Islet precursor cell (in vitro differentiated cells): ENCODE measurements at regions not wholly inside any gene's neighbourhood (a gene's known extent, or its start where the extent isn't known, plus 50 kb on each side); places are given as distances from the start of the nearest gene placed in this dataset.

ENCODE experiments used
- DNase-seq: peaks from one replicate; pipeline ENCODE4 v3.0.0-alpha.2; 2018

- DNase-seq, result peak; percentile 34
These were observed 140.7 kb downstream of the PFKFB3 start for GRCh38 chr10:6343305-6344010.

DNA sequence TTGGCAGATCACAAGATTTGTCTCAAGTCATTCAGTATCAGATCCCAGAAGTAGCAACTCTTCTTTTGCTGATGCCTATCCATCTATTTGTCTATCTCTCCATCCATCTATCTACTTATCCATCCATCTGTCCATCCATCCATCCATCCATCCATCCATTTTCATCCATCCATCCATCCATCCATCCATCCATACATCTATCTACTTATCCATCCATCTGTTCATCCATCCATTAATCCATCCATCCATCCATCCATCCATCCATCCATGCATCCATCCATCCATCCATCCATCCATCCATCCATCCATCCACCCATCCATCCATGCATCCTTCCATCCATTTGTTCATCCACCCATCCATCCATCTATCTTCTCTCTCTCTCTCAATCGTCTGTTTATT is 142.7 kb downstream of the PFKFB3 start:
- no peak for DNase-seq

GRCh38 chr10:6346631-6347030 is 143.9 kb downstream of the PFKFB3 start:
- peak; percentile 7 for DNase-seq

DNA sequence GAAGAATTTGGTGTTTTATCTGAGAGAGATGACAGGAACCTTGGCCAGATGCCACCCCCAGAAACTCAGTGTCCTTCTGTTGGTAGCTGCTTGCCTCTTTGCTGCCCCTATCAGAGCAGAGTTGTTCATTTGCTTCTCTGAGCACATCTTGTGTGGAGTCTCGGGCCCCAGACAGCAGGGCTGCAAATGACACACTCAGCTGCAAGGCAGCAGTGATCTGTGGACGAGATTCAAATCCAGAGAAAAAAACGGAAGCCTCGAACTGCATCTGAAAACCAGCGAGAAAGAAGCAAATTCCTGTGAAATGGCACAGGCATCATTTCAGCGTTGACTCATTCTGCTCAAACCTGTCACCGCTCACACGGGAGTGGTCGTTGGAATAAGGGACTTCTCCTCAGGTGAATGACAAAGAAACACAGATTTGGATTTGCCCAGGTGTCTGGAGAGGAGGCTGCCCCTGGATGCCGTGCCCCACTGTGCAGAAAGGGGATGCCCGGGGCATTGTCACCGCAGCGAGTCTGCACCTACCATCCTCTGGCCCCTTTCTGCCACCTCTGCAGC is 144.7 kb downstream of the PFKFB3 start:
- peak; percentile 64 for DNase-seq

DNA sequence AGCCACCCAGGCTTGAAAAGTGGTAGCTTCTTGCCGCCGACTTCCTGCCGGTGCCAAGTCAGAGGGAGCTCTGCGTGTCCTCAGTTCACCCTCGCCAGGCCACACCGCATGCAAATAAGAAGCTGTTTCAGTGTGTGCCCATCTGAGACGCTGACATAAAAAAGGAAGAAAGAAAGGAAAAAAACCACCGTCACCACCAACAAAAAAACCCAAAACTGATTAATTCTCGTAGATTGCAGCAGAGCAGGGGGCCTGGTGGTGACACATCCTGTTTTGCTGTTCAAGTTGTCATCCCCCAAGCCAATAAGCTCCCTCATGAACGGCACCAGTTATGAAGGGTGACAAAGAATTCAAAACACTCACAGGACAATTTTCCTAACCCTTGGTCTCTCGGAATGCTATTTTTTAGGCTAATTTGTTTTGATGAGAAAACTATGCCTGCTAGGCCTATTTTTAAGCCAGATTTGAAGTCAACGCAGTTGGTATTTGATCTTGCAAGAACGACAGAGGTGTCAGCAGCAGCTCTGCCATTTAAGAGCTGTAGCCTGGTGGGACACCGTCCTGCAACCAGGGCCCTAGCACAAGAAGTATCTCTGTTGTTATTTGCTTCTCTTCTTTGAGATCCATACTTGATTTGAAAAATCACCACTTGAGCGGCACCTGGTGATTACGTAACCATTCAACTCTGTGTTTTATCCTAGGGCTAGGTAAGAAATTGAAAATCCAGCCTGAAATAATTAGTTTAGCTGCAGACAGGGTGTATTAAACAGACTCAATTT is 145.6 kb downstream of the PFKFB3 start:
- DNase-seq, result peak; percentile 37

DNA sequence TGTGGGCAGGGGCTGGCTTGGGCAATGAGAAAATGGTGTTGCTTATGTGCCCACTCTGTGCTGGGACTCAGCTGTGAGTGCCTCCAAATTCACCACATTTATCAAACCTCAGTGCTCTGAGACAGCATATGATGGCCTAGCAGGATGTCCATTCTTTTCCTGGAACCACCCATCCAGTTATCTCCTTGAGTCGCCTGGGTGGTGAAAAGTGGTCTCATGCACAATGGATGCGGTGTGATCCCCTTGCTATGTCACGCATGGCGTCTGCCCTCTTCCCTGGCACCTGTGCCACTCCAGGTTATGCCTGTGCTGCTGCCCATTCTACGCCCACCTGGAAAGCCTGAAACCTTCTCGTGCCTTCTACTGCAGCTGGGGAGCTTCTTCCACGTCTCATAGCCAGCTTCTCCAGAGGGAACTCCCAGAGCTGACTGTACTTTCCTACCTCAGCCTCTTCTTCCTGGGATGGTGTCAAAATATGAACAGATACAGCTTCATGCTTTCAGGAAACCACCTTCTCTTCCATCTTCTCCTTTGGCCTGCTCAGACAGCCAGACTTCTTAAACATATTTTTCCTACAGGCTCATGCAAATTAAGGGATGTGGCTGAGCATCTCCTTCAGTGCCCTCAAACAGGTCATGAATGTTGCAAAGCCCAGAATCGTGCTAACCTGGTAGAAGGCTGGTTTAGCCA is 147.3 kb downstream of the PFKFB3 start:
- peak; percentile 30 for DNase-seq

GRCh38 chr10:6350609-6351008 is 147.9 kb downstream of the PFKFB3 start:
- peak; percentile 14 for DNase-seq

DNA sequence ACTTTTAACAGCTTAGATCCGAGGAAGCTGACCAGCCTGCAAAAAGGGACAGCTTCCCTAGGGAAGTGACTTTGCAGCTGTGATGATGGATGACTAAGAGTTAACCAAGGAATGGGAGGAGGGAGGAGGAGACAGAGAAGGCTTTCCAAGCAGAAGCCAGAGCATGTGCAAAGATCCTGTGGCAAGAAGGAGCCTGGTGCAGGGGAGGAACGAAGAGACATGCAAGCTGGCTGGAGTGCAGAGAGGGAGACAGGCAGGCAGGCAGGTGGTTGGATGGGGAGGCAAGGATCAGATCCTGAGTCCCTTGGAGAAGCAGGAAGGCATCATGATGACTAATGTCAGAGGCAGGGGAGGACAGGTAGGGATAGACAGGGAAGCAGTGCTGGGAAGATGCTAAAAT is 148.8 kb downstream of the PFKFB3 start:
- peak; percentile 51 for DNase-seq

DNA sequence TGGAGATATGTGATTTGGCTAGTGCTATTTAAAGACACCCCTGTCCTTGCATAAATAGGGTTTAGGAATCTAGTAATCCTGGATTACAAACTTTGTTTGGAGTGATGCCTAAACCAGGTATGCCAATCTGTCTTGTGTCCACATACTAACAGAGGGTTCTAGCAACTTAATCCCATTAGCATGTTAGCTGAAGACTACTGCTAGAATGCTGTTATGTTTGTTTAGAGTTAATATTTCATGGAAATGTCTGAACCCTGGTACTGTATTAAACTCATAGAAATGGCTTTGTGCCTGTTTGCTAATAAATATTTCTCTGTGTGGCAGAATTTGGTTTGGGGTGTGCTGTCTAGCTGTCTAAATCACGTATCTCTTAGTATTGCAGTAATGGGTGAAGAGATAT is 150.8 kb downstream of the PFKFB3 start:
- no peak for DNase-seq

DNA sequence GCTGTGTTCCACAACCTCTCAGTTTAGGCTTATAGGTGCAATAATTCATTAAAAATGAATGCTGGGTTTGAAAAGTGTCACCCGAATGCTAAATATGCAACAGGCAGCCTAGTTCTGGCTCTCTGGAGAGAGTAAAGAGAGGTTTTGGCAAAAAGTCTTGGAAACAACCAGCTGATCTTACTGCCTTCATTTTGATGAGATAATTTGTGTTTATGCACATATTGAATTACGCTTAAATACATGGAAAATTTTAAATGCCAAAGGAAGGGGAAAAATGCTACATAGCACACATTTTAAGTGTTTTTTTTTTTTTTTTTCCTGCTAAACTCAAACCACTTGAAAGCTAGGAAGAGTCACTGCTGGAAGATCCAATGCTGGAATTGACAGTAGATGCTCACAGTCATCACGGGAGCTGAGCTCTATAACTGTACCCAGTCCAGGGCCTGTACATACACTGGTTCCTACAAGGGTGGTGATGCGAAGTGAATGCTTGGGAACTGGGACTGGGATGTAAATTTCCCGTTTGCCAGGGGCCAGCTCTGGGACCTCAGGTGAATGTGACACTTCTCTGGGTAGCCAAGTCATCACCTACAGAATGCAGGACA is 151.5 kb downstream of the PFKFB3 start:
- peak; percentile 12 for DNase-seq

DNA sequence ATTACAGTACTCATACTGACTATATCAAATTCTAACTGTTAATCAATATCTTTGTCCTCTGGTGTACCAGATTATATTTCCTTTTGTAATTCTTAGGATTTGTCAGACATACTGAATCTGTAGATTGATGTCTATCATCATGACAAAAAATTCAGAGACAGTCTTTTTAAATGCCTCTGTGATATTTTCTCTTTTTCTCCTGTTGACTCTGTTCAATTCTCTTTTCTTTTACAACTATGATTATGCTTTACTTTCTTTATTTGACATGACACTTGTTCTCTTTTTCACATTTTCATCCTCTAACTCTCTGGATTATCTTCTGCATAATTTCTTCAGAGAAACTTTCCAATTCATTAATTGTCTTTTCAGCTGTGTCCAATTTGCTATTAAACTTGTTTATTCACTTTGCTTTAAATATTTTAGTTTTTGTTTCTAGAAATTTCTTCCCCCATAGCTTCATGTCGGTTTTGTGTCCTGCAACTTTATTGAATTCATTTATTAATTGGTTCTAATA is 153.6 kb downstream of the PFKFB3 start:
- DNase-seq, result no peak

DNA sequence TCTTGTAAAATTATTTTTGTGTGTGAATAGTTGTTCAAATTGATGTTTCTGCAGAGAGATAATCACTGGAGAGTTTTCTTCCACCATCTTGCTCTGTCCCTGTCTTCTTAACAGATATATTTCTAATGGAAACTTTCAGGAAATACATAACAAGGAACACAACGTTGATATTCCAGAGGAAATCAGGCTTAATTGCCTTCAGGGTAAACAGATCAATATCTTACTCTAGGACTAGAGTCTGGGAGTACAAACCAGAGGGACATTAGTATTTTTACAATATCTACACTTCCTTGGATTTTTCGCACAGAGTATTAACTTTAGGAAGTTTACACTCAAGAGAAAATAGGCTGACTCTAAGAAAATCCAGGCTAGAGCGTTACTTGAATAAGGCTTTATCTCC is 159.1 kb downstream of the PFKFB3 start:
- DNase-seq, result no peak

GRCh38 chr10:6362879-6363278 is 160.1 kb downstream of the PFKFB3 start:
- DNase-seq, result peak; percentile 4

- DNase-seq, result no peak
These were observed 160.8 kb downstream of the PFKFB3 start for GRCh38 chr10:6363511-6363910.

- DNase-seq, result peak; percentile 5
These were observed 161.6 kb downstream of the PFKFB3 start for GRCh38 chr10:6364283-6364682.

DNA sequence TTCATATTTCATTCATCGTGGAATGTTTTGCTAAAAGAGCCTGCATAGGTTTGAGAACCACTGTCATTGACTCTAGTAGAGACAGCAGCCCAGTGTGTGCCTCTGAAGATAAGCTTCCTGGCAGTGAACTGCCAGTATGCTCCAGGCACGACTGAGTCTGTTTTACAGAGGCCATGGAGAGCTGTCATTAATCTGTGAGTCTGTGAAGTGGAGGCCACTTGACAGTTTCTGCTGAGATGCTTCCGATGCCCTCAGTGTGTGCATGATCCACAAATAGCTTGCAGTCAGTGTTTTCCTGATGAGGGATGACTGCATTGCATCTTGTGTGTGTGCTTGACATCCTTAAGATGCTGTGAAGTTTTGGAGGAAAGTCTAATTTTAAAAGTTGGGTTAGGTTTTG is 162.2 kb downstream of the PFKFB3 start:
- peak; percentile 52 for DNase-seq

- DNase-seq, result no peak
These were observed 162.7 kb downstream of the PFKFB3 start for GRCh38 chr10:6365384-6365783.
